HEK293T (cell line): ENCODE measurements at regions not wholly inside any gene's neighbourhood (a gene's known extent, or its start where the extent isn't known, plus 50 kb on each side); places are given as distances from the start of the nearest gene placed in this dataset.

Experiments
- BHLHE40 ChIP-seq: fragments of 450-650 bp; IDR thresholded peaks from 2 replicates; pipeline ENCODE4 v1.6.1; 2016; ENCODE audit warnings: mild to moderate bottlenecking, moderate library complexity, borderline replicate concordance
- CTBP1 ChIP-seq: fragments of 450-650 bp; IDR thresholded peaks from 2 replicates; pipeline ENCODE4 v1.6.1; 2016; ENCODE audit warnings: borderline replicate concordance
- FOXK2 ChIP-seq: fragments of 450-650 bp; IDR thresholded peaks from 2 replicates; pipeline ENCODE4 v1.6.1; 2016; ENCODE audit warnings: mild to moderate bottlenecking
- FOXM1 ChIP-seq: fragments of 450-650 bp; IDR thresholded peaks from 2 replicates; pipeline ENCODE4 v1.6.1; 2017; ENCODE audit warnings: mild to moderate bottlenecking, borderline replicate concordance
- L3MBTL2 ChIP-seq: fragments of 450-650 bp; conservative IDR thresholded peaks from 2 replicates; pipeline ENCODE4 v1.6.1; 2016; ENCODE audit warnings: mild to moderate bottlenecking
- SP1 ChIP-seq: fragments of 450-650 bp; IDR thresholded peaks from 2 replicates; pipeline ENCODE4 v1.6.1; 2017
- SUZ12 ChIP-seq: fragments of 450-650 bp; IDR thresholded peaks from 2 replicates; pipeline ENCODE4 v1.6.1; 2016; ENCODE audit warnings: mild to moderate bottlenecking
- ZNF384 ChIP-seq: fragments of 450-650 bp; IDR thresholded peaks from 2 replicates; pipeline ENCODE4 v1.6.1; 2016

DNA sequence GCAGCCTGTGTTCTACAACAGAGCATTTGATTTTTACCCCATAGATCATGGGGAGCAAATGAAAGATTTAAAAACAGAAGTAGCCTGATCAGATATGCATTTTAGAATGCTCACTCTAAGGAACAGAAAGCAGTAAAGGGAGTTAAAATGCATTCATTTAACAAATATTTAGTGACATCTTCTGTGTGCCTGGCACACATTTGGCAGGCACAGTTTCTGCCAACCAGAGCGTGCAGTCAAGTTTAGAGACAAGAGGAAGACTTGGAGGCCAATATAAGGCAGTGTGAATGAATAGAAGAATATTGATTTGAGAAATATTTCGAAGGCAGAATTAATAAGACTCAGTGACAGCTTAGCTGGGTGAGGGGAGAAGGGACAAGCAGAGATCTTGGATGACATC lies 210.1 kb downstream of the KDR start:
- TF ChIP-seq SUZ12 = no peak
- TF ChIP-seq FOXM1 = no peak
- TF ChIP-seq ZNF384 = no peak
- no peak for TF ChIP-seq CTBP1
- no peak for TF ChIP-seq SP1
- no peak for TF ChIP-seq FOXK2
- TF ChIP-seq L3MBTL2 = no peak
- TF ChIP-seq BHLHE40 = no peak
